ENCODE measurements at regions not wholly inside any gene's neighbourhood (a gene's known extent, or its start where the extent isn't known, plus 50 kb on each side); places are given as distances from the start of the nearest gene placed in this dataset.

DNA sequence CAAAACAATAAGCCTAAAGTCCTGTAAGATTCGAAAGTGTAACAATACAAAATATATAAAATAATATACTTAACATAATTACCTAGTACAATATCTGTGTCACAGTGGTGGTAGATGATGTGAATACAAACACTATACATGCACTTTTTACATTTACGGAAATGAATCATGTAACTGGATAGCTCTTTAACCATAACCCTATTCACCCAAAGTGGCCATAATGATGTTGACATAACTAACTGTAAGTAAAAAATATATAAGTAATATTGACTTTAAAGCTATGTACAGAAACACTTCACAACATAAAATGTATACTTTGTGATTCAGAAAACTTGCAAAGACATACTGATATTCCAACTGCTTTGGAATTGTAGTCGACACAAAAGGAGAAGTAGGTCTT lies 616.9 kb upstream of the SLC8A1 start:
- 77 to 79% methylated on average over 3 of the region's 3 CpGs for WGBS, 2 donors (ENCODE audit: low coverage in 1 of 2)
- no peaks in the 10 kb centered on the region for H3K4me1 ChIP-seq
- H3K27ac ChIP-seq, result no peak overlapping the region
- TF ChIP-seq POLR2AphosphoS5 (IDR thresholded peaks at IDR 0.05) (no peak), CTCF (IDR thresholded peaks at IDR 0.05) (no peak), POLR2A (IDR thresholded peaks at IDR 0.05) (no peak), EP300 (IDR thresholded peaks at IDR 0.05) (no peak)
- no peaks in the 10 kb centered on the region for H3K36me3 ChIP-seq
- H3K9me3 ChIP-seq, result no peaks in the 10 kb centered on the region
- ATAC-seq, result no peak
- H3K27me3 ChIP-seq, result no peaks in the 10 kb centered on the region
- H3K4me3 ChIP-seq, result no peak overlapping the region

DNA sequence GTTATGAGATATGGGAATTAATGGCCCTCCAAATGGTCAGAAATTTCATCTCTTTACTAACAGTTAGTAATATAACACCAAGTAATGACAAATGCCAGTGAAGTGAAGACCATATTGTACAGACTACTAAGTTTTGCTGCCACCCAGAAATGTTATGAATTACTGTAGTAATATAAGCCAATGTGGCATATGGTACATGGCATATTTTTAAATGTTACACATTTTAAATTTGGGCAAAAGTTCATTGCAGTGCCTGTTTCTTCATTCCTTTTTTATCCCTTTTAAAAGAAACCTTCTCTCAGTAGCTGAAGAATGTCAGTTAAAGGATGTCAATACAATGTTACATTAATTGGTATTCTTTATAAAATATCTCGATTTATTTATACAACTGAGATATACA lies 626.5 kb upstream of the SLC8A1 start:
- no peaks in the 10 kb centered on the region for H3K27me3 ChIP-seq
- H3K36me3 ChIP-seq, result no peaks in the 10 kb centered on the region
- no peak for TF ChIP-seq POLR2AphosphoS5 (IDR thresholded peaks at IDR 0.05)
- no peak for TF ChIP-seq POLR2A (IDR thresholded peaks at IDR 0.05)
- TF ChIP-seq EP300 (IDR thresholded peaks at IDR 0.05), result no peak
- no peak for TF ChIP-seq CTCF (IDR thresholded peaks at IDR 0.05)
- H3K4me1 ChIP-seq, result no peaks in the 10 kb centered on the region
- H3K4me3 ChIP-seq, result no peak overlapping the region
- ATAC-seq, result no peak
- no peak overlapping the region for H3K27ac ChIP-seq
- WGBS, 2 donors (ENCODE audit: low coverage in 1 of 2), result 64 to 69% methylated on average over 1 of the region's 1 CpG
- no peaks in the 10 kb centered on the region for H3K9me3 ChIP-seq

DNA sequence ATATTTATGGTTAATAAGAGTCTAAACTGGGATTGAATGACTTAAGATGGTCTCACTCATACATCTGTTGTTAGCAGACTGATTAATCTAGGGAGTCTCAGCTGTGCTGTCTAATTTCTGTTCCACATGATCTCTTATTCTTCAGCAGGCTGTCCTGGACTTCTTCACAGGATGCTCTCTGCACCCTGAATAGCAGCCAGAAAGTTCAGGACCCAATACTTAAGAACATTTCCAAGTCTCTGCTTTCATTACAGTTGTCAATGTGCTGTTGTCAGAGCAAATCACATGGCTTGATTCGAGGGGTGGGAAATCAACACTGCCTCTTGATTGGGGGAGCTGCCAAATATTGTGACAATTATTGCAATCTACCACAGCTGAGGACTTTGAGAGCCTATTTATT lies 627.1 kb upstream of the SLC8A1 start:
- Histone ChIP-seq H3K27me3 (no peaks in the 10 kb centered on the region), H3K27ac (no peak overlapping the region), H3K9me3 (no peaks in the 10 kb centered on the region), H3K4me1 (no peaks in the 10 kb centered on the region), H3K36me3 (no peaks in the 10 kb centered on the region), H3K4me3 (no peak overlapping the region)
- TF ChIP-seq POLR2AphosphoS5 (IDR thresholded peaks at IDR 0.05), result no peak
- TF ChIP-seq CTCF (IDR thresholded peaks at IDR 0.05), result no peak
- TF ChIP-seq EP300 (IDR thresholded peaks at IDR 0.05), result no peak
- no peak for TF ChIP-seq POLR2A (IDR thresholded peaks at IDR 0.05)
- WGBS, 2 donors (ENCODE audit: low coverage in 1 of 2), result 10 to 27% methylated on average over 1 of the region's 1 CpG
- no peak for ATAC-seq

DNA sequence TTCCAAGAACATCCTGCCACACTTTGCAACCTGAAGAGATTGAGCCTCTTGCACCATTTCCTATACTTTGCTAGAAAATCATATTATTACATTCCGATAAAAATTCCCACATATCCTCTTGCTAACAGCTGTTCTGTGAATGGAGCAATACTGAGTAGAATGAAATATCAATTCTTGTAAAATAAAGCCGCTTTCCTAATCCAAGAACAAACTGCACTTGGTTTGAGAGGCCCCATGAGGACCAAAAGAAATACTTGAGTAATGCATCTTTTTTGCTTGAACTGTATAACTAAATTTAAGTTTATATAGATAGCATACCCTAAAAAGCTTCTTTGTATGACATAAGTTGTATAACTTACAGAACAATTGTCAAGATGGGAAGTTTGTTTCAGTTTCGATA lies 632.4 kb upstream of the SLC8A1 start:
- whole genome bisulfite sequencing, 2 donors (ENCODE audit: low coverage in 1 of 2), result 52 to 74% methylated on average over 3 of the region's 3 CpGs
- Histone ChIP-seq H3K27me3 (no peaks in the 10 kb centered on the region), H3K36me3 (no peaks in the 10 kb centered on the region), H3K27ac (no peak overlapping the region), H3K9me3 (no peaks in the 10 kb centered on the region), H3K4me1 (no peaks in the 10 kb centered on the region), H3K4me3 (no peak overlapping the region)
- TF ChIP-seq POLR2A (IDR thresholded peaks at IDR 0.05) (no peak), CTCF (IDR thresholded peaks at IDR 0.05) (no peak), EP300 (IDR thresholded peaks at IDR 0.05) (no peak), POLR2AphosphoS5 (IDR thresholded peaks at IDR 0.05) (no peak)
- ATAC-seq, result no peak

- no peaks in the 10 kb centered on the region for H3K9me3 ChIP-seq
- H3K27me3 ChIP-seq, result no peaks in the 10 kb centered on the region
- no peak overlapping the region for H3K4me3 ChIP-seq
- no peak overlapping the region for H3K27ac ChIP-seq
- ATAC-seq, result no peak
- H3K4me1 ChIP-seq, result no peaks in the 10 kb centered on the region
- H3K36me3 ChIP-seq, result no peaks in the 10 kb centered on the region
- TF ChIP-seq EP300 (IDR thresholded peaks at IDR 0.05) (no peak), POLR2AphosphoS5 (IDR thresholded peaks at IDR 0.05) (no peak), CTCF (IDR thresholded peaks at IDR 0.05) (no peak), POLR2A (IDR thresholded peaks at IDR 0.05) (no peak)
Observed at GRCh38 chr2:41087946-41088345, 636.1 kb upstream of the SLC8A1 start.
